HG02870 (cell line): ENCODE measurements at regions not wholly inside any gene's neighbourhood (a gene's known extent, or its start where the extent isn't known, plus 50 kb on each side); places are given as distances from the start of the nearest gene placed in this dataset.

Source experiments
- ATAC-seq: cut with Tn5 transposase; IDR thresholded peaks from one replicate; pipeline ENCODE4 v1.9.1; 2021; ENCODE audit warnings: mild to moderate bottlenecking, moderate library complexity; ENCODE audit not compliant: unreplicated experiment

GRCh38 chr3:95097493-95097892 is 1034.6 kb downstream of the NSUN3 start:
- no peak for ATAC-seq

- ATAC-seq: no peak
Measured at GRCh38 chr3:95120921-95121320, 1058.1 kb downstream of the NSUN3 start.

GRCh38 chr3:95123104-95123503 is 1060.2 kb downstream of the NSUN3 start:
- ATAC-seq: no peak

- ATAC-seq: no peak
Measured at GRCh38 chr3:95134693-95135413, 1072.0 kb downstream of the NSUN3 start.

- no peak for ATAC-seq
Measured at GRCh38 chr3:95148107-95148506, 1085.2 kb downstream of the NSUN3 start.

- no peak for ATAC-seq
Measured at GRCh38 chr3:95151590-95151989, 1088.7 kb downstream of the NSUN3 start.

GRCh38 chr3:95154766-95155165 is 1091.9 kb downstream of the NSUN3 start:
- no peak for ATAC-seq

GRCh38 chr3:95162794-95163193 is 1099.9 kb downstream of the NSUN3 start:
- no peak for ATAC-seq

GRCh38 chr3:95167748-95168147 is 1104.9 kb downstream of the NSUN3 start:
- no peak for ATAC-seq

- ATAC-seq: no peak
Measured at GRCh38 chr3:95168526-95168925, 1105.7 kb downstream of the NSUN3 start.

- no peak for ATAC-seq
Measured at GRCh38 chr3:95172164-95172943, 1109.5 kb downstream of the NSUN3 start.

- no peak for ATAC-seq
Measured at GRCh38 chr3:95177096-95177495, 1114.2 kb downstream of the NSUN3 start.

GRCh38 chr3:95184038-95184437 is 1121.2 kb downstream of the NSUN3 start:
- no peak for ATAC-seq

GRCh38 chr3:95189348-95189747 is 1126.5 kb downstream of the NSUN3 start:
- no peak for ATAC-seq

- no peak for ATAC-seq
Measured at GRCh38 chr3:95197661-95198060, 1134.8 kb downstream of the NSUN3 start.

GRCh38 chr3:95200384-95200783 is 1137.5 kb downstream of the NSUN3 start:
- ATAC-seq: no peak

- ATAC-seq: no peak
Measured at GRCh38 chr3:95210878-95211277, 1148.0 kb downstream of the NSUN3 start.

GRCh38 chr3:95212117-95212516 is 1149.3 kb downstream of the NSUN3 start:
- ATAC-seq: no peak

GRCh38 chr3:95215437-95215957 is 1152.6 kb downstream of the NSUN3 start:
- ATAC-seq: no peak

- ATAC-seq: no peak
Measured at GRCh38 chr3:95217661-95218060, 1154.8 kb downstream of the NSUN3 start.

- ATAC-seq: no peak
Measured at GRCh38 chr3:95218484-95218883, 1155.6 kb downstream of the NSUN3 start.

- ATAC-seq: no peak
Measured at GRCh38 chr3:95226437-95226836, 1163.6 kb downstream of the NSUN3 start.
